Sigmoid colon (tissue), 6 donors: ENCODE measurements at regions not wholly inside any gene's neighbourhood (a gene's known extent, or its start where the extent isn't known, plus 50 kb on each side); places are given as distances from the start of the nearest gene placed in this dataset.

Source experiments
- DNase-seq: peaks from one replicate; pipeline ENCODE4 v3.0.0-alpha.2; 2019
- H3K27ac ChIP-seq, 4 donors: fragments of 200-600 bp; sonication (generic); one replicate each; pipeline ENCODE4 v1.5.1; 2016 to 2019; ENCODE audit warnings: mild to moderate bottlenecking in 1 of 4
- H3K27me3 ChIP-seq, 3 donors: fragments of 200-600 bp; sonication (generic); one replicate each; pipeline ENCODE4 v1.5.1; 2019; ENCODE audit warnings: mild to moderate bottlenecking in 1 of 3
- H3K36me3 ChIP-seq, 4 donors: fragments of 200-600 bp; sonication (generic); one replicate each; pipeline ENCODE4 v1.5.1; 2016 to 2019
- H3K4me1 ChIP-seq, 4 donors: fragments of 200-600 bp; sonication (generic); one replicate each; pipeline ENCODE4 v1.5.1; 2017 to 2019
- H3K4me3 ChIP-seq, 4 donors: fragments of 200-600 bp; sonication (generic); one replicate each; pipeline ENCODE4 v1.5.1; 2017 to 2019; ENCODE audit warnings: mild to moderate bottlenecking in 2 of 4, moderate library complexity in 1 of 4
- H3K9me3 ChIP-seq, 4 donors: fragments of 200-600 bp in 3 of 4; sonication (generic) in 3 of 4; one replicate each; pipeline versions ENCODE4 v1.5.1 to v1.6.1; 2013 to 2019
- CTCF ChIP-seq, 4 experiments: fragments of 450-650 bp in 3 of 4; fragments of 200-600 bp in 1 of 4; IDR thresholded peaks; one replicate each; pipeline ENCODE4 v1.5.1; 2016 to 2019; ENCODE audit warnings: antibody characterized with exemption in 4 of 4, mild to moderate bottlenecking in 3 of 4, moderate library complexity in 2 of 4
- EP300 ChIP-seq, 4 donors: sonication (generic); formaldehyde crosslinking; IDR thresholded peaks; one replicate each; pipeline ENCODE4 v1.6.1; 2017; ENCODE audit warnings: antibody characterized with exemption in 4 of 4
- POLR2A ChIP-seq, 2 donors: fragments of 450-650 bp; IDR thresholded peaks; one replicate each; pipeline ENCODE4 v1.6.1; 2016; ENCODE audit warnings: antibody characterized with exemption in 2 of 2, mild to moderate bottlenecking in 2 of 2, moderate library complexity in 2 of 2
- POLR2AphosphoS5 ChIP-seq, 4 donors: sonication (generic); formaldehyde crosslinking; IDR thresholded peaks; one replicate each; pipeline ENCODE4 v1.6.1; 2017; ENCODE audit warnings: antibody characterized with exemption in 4 of 4
- WGBS, 2 donors: extraction: QIAGEN DNeasy Blood & Tissue Kit; methylation state at CpG; one replicate each; pipeline ENCODE4 v1.1.7; 2013; 5-methylcytosine and 5-hydroxymethylcytosine counted together
- intact Hi-C: fragments of 100-400 bp; cut with DNase I; formaldehyde crosslinking; loops from one replicate; pipeline ENCODE4 v1.15.1; 2023
- donor health status: healthy with polysubstance abuse.
- donor health status: healthy.

- TF ChIP-seq EP300 (IDR thresholded peaks at IDR 0.05) (no peak), POLR2A (IDR thresholded peaks at IDR 0.05) (no peak), CTCF (IDR thresholded peaks at IDR 0.05) (no peak), POLR2AphosphoS5 (IDR thresholded peaks at IDR 0.05) (no peak)
- WGBS, 2 donors, result 37 to 45% methylated on average over 33 of the region's 33 CpGs
- Histone ChIP-seq H3K27me3 (no peaks in the 10 kb centered on the region), H3K4me3 (peak overlapping the region; percentile 45 to 67 (median 57)), H3K27ac (peak overlapping the region; percentile 66 to 85 (median 76)), H3K36me3 (no peaks in the 10 kb centered on the region), H3K9me3 (no peaks in the 10 kb centered on the region), H3K4me1 (peaks cover 0 to 8% (median 3%) of the 10 kb centered on the region in 4 donors)
- intact Hi-C loops, result no loop called here
- no peak for DNase-seq
Observed at GRCh38 chr13:106917024-106917571, 349.2 kb upstream of the ARGLU1 start.

- intact Hi-C loops, result no loop called here
- WGBS, 2 donors, result 76 to 77% methylated on average over 15 of the region's 15 CpGs
- TF ChIP-seq POLR2AphosphoS5 (IDR thresholded peaks at IDR 0.05) (no peak), EP300 (IDR thresholded peaks at IDR 0.05) (no peak), POLR2A (IDR thresholded peaks at IDR 0.05) (no peak), CTCF (IDR thresholded peaks at IDR 0.05) (no peak)
- H3K27ac ChIP-seq, result peak overlapping the region in 1 of 4 donors; percentile 85
- no peak for DNase-seq
- no peaks in the 10 kb centered on the region for H3K36me3 ChIP-seq
- H3K27me3 ChIP-seq, result no peaks in the 10 kb centered on the region
- peak overlapping the region in 1 of 4 donors; percentile 58 for H3K4me3 ChIP-seq
- H3K4me1 ChIP-seq, result peaks cover 0 to 8% (median 3%) of the 10 kb centered on the region in 4 donors
- H3K9me3 ChIP-seq, result no peaks in the 10 kb centered on the region
Observed at GRCh38 chr13:106916329-106916976, 348.5 kb upstream of the ARGLU1 start.

GRCh38 chr13:106915146-106915545 lies 347.2 kb upstream of the ARGLU1 start:
- Histone ChIP-seq H3K4me1 (peaks cover 0 to 8% (median 3%) of the 10 kb centered on the region in 4 donors), H3K9me3 (no peaks in the 10 kb centered on the region), H3K27ac (no peak overlapping the region), H3K36me3 (no peaks in the 10 kb centered on the region), H3K27me3 (no peaks in the 10 kb centered on the region), H3K4me3 (no peak overlapping the region)
- WGBS, 2 donors, result 75 to 86% methylated on average over 3 of the region's 3 CpGs
- TF ChIP-seq POLR2A (IDR thresholded peaks at IDR 0.05), result no peak
- no peak for TF ChIP-seq POLR2AphosphoS5 (IDR thresholded peaks at IDR 0.05)
- no peak for TF ChIP-seq EP300 (IDR thresholded peaks at IDR 0.05)
- no peak for TF ChIP-seq CTCF (IDR thresholded peaks at IDR 0.05)
- intact Hi-C loops, result no loop called here
- no peak for DNase-seq

GRCh38 chr13:106911627-106912026 lies 343.7 kb upstream of the ARGLU1 start:
- WGBS, 2 donors, result 75 to 89% methylated on average over 4 of the region's 4 CpGs
- Histone ChIP-seq H3K36me3 (no peaks in the 10 kb centered on the region), H3K27ac (no peak overlapping the region), H3K4me1 (no peaks in the 10 kb centered on the region), H3K9me3 (no peaks in the 10 kb centered on the region), H3K4me3 (no peak overlapping the region), H3K27me3 (no peaks in the 10 kb centered on the region)
- intact Hi-C loops, result no loop called here
- no peak for TF ChIP-seq CTCF (IDR thresholded peaks at IDR 0.05)
- no peak for TF ChIP-seq POLR2A (IDR thresholded peaks at IDR 0.05)
- TF ChIP-seq EP300 (IDR thresholded peaks at IDR 0.05), result no peak
- no peak for TF ChIP-seq POLR2AphosphoS5 (IDR thresholded peaks at IDR 0.05)
- no peak for DNase-seq
